Lung (tissue), 11 donors: ENCODE measurements at regions not wholly inside any gene's neighbourhood (a gene's known extent, or its start where the extent isn't known, plus 50 kb on each side); places are given as distances from the start of the nearest gene placed in this dataset.

ENCODE experiments used
- ATAC-seq: fragments of 200-7000 bp; cut with Tn5 transposase; one replicate; pipeline ENCODE4 v1.9.1; 2020; ENCODE audit warnings: moderate number of reproducible peaks; ENCODE audit not compliant: insufficient read depth, low FRiP score
- DNase-seq, 3 donors: peaks; one replicate each; pipeline ENCODE4 v3.0.0-alpha.2; 2013 to 2017
- H3K27ac ChIP-seq, 2 donors: one replicate each; pipeline ENCODE4 v1.5.1; 2013; ENCODE audit warnings: mild to moderate bottlenecking in 2 of 2, moderate library complexity in 2 of 2, control low read depth in 1 of 2, inconsistent platforms in 1 of 2, low read depth in 1 of 2, low read length in 1 of 2
- H3K27me3 ChIP-seq, 3 donors: one replicate each; pipeline ENCODE4 v1.5.1; 2013; ENCODE audit warnings: low read length in 2 of 3; ENCODE audit not compliant: control insufficient read depth in 3 of 3, insufficient read depth in 3 of 3
- H3K36me3 ChIP-seq, 4 donors: one replicate each; pipeline ENCODE4 v1.5.1; 2013; ENCODE audit warnings: low read length in 4 of 4, mild to moderate bottlenecking in 1 of 4, moderate library complexity in 1 of 4; ENCODE audit not compliant: control insufficient read depth in 4 of 4, insufficient read depth in 4 of 4
- H3K4me1 ChIP-seq, 5 donors: one replicate each; pipeline ENCODE4 v1.5.1; 2013; ENCODE audit warnings: low read length in 5 of 5, mild to moderate bottlenecking in 2 of 5, moderate library complexity in 1 of 5; ENCODE audit not compliant: control insufficient read depth in 5 of 5, insufficient read depth in 5 of 5
- H3K4me3 ChIP-seq: one replicate; pipeline ENCODE4 v1.5.1; 2013; ENCODE audit warnings: mild to moderate bottlenecking, control low read depth, moderate library complexity
- H3K9ac ChIP-seq, 2 donors: one replicate each; pipeline ENCODE4 v1.5.1; 2013; ENCODE audit warnings: low read length in 2 of 2, control low read depth in 1 of 2; ENCODE audit not compliant: insufficient read depth in 1 of 2
- H3K9me3 ChIP-seq, 4 donors: one replicate each; pipeline ENCODE4 v1.5.1; 2013; ENCODE audit warnings: low read length in 3 of 4, mild to moderate bottlenecking in 1 of 4, moderate library complexity in 1 of 4; ENCODE audit not compliant: control insufficient read depth in 4 of 4, insufficient read depth in 3 of 4
- WGBS, 2 donors: extraction: QIAGEN DNeasy Blood & Tissue Kit; methylation state at CpG; one replicate each; pipeline ENCODE4 v1.1.7; 2013; 5-methylcytosine and 5-hydroxymethylcytosine counted together
- TF ChIP-seq, protein P1 (sequence below): IDR thresholded peaks from 2 replicates; pipeline ENCODE4 v1.5.1; 2012; ENCODE audit warnings: mild to moderate bottlenecking; ENCODE audit errors: control extremely low read depth, extremely low read depth
- donor health status: control.
- donor health status: control.
- donor health status: Bipolar disorder and iron deficiency.
- donor health status: healthy.
- donor health status: DM: yes; HTN: yes; CAD: no.

DNA sequence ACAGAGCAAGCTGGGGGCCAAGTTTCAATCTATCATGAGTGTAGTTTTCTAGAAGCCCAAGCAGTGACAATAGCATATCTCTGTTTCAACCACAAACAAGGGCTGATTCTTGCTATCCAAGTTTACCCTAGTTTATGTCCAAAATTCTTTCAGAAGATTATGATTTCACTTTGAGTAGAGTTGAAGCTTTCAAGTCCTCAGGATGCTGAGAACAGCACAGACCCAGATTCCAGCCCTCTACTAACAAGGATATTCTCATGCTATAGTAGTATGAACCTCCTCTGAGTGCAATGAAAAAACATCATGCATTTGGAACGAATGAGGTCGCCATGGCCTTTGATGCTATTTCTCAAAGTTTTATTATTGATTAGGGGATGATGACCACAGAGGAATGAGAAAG is 344.1 kb upstream of the NPVF start:
- ATAC-seq (no peak), DNase-seq (no peak)
- 82 to 94% methylated on average over 2 of the region's 2 CpGs for WGBS, 2 donors
- Histone ChIP-seq H3K4me1 (peaks cover 0 to 23% (median 6%) of the 10 kb centered on the region in 5 donors), H3K9ac (no peak overlapping the region), H3K27me3 (no peaks in the 10 kb centered on the region), H3K27ac (no peak overlapping the region), H3K4me3 (no peak overlapping the region), H3K36me3 (no peaks in the 10 kb centered on the region), H3K9me3 (peaks cover 0 to 1% (median 0%) of the 10 kb centered on the region in 4 donors)
- TF ChIP-seq, protein P1, sequence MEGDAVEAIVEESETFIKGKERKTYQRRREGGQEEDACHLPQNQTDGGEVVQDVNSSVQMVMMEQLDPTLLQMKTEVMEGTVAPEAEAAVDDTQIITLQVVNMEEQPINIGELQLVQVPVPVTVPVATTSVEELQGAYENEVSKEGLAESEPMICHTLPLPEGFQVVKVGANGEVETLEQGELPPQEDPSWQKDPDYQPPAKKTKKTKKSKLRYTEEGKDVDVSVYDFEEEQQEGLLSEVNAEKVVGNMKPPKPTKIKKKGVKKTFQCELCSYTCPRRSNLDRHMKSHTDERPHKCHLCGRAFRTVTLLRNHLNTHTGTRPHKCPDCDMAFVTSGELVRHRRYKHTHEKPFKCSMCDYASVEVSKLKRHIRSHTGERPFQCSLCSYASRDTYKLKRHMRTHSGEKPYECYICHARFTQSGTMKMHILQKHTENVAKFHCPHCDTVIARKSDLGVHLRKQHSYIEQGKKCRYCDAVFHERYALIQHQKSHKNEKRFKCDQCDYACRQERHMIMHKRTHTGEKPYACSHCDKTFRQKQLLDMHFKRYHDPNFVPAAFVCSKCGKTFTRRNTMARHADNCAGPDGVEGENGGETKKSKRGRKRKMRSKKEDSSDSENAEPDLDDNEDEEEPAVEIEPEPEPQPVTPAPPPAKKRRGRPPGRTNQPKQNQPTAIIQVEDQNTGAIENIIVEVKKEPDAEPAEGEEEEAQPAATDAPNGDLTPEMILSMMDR: no peak

DNA sequence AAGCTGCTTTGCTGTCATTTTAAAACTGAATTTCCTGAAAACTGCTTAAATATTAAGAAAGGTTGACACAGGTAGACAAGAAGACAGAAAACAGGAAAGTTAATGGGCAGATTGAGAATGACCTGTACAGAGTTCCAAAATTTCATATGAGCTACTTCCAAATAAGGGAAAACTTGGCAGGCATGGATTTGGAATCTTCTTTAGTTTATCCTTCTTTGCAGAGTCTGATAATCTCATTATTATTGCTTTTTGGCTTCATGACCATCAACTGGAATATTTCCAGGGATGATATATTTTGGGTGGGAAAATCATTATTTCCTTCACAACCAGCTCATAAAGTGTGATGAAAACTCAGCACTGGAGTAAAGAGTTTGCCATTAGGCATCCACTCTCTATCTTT is 346.5 kb upstream of the NPVF start:
- Histone ChIP-seq H3K9me3 (peaks cover 0 to 1% (median 0%) of the 10 kb centered on the region in 4 donors), H3K9ac (no peak overlapping the region), H3K36me3 (no peaks in the 10 kb centered on the region), H3K27me3 (no peaks in the 10 kb centered on the region), H3K4me3 (no peak overlapping the region), H3K27ac (no peak overlapping the region), H3K4me1 (peaks cover 0 to 34% (median 6%) of the 10 kb centered on the region in 5 donors)
- DNase-seq: peak in 2 of 3 donors; percentile 83 to 88
- no peak for ATAC-seq
- TF ChIP-seq, protein P1: no peak

DNA sequence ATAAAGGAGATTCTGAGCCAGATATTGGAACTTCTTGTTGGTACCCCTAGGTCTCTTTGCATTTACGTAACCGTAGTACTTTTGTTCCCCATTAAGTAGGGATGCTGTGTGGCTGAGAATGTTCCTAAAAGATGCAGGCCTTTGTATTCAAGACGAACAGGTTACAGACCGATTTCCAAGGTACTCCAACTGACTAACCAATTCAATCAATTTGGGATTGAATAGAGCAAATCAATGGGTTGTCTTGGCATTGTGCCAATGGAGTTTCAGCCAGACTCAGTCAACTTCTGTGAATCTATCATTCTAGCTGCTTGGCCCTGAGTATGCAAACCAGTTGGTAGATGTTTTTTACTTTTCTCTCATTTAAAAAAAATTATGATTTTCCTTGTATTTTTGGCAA is 347.3 kb upstream of the NPVF start:
- peaks cover 0 to 1% (median 0%) of the 10 kb centered on the region in 4 donors for H3K9me3 ChIP-seq
- WGBS, 2 donors: 91 to 94% methylated on average over 4 of the region's 4 CpGs
- no peak for DNase-seq

More for the DNA sequence above, 347.3 kb upstream of the NPVF start:
- Histone ChIP-seq H3K4me3 (no peak overlapping the region), H3K36me3 (no peaks in the 10 kb centered on the region), H3K27me3 (no peaks in the 10 kb centered on the region), H3K9ac (no peak overlapping the region), H3K4me1 (peaks cover 0 to 34% (median 6%) of the 10 kb centered on the region in 5 donors), H3K27ac (no peak overlapping the region)
- TF ChIP-seq, protein P1: no peak
- ATAC-seq: no peak
